Osteocyte (in vitro differentiated cells): ENCODE measurements at regions not wholly inside any gene's neighbourhood (a gene's known extent, or its start where the extent isn't known, plus 50 kb on each side); places are given as distances from the start of the nearest gene placed in this dataset.

Experiments used
- DNase-seq: peaks from one replicate; pipeline ENCODE4 v3.0.0; 2021; ENCODE audit warnings: mixed read lengths; ENCODE audit not compliant: unreplicated experiment; ENCODE audit errors: extremely low spot score
- H3K27ac Mint-ChIP-seq: one replicate; pipeline ENCODE4 v1.8.0; 2021; ENCODE audit warnings: mild to moderate bottlenecking, mixed read lengths; ENCODE audit not compliant: unreplicated experiment
- H3K27me3 Mint-ChIP-seq: one replicate; pipeline ENCODE4 v1.8.0; 2021; ENCODE audit warnings: mixed read lengths; ENCODE audit not compliant: unreplicated experiment
- H3K36me3 Mint-ChIP-seq: one replicate; pipeline ENCODE4 v1.8.0; 2021; ENCODE audit warnings: mixed read lengths; ENCODE audit not compliant: unreplicated experiment
- H3K4me1 Mint-ChIP-seq: one replicate; pipeline ENCODE4 v1.8.0; 2021; ENCODE audit warnings: mixed read lengths; ENCODE audit not compliant: unreplicated experiment
- H3K4me3 Mint-ChIP-seq: one replicate; pipeline ENCODE4 v1.8.0; 2021; ENCODE audit warnings: mild to moderate bottlenecking, moderate library complexity, mixed read lengths; ENCODE audit not compliant: unreplicated experiment
- H3K9me3 Mint-ChIP-seq: one replicate; pipeline ENCODE4 v1.8.0; 2021; ENCODE audit warnings: mixed read lengths; ENCODE audit not compliant: unreplicated experiment
- TF ChIP-seq, protein P1 (sequence below): fragments of 200-600 bp; sonication (generic); IDR thresholded peaks from 2 replicates; pipeline ENCODE4 v1.5.0; 2021; ENCODE audit warnings: antibody characterized with exemption, mild to moderate bottlenecking, moderate library complexity

GRCh38 chr3:117941756-117942155 is 1092.9 kb downstream of the IGSF11 start:
- Mint-ChIP-seq H3K27me3 (no peaks in the 10 kb centered on the region), H3K9me3 (peaks cover 5% of the 10 kb centered on the region), H3K4me3 (no peak overlapping the region), H3K4me1 (peaks cover 6% of the 10 kb centered on the region), H3K36me3 (no peaks in the 10 kb centered on the region), H3K27ac (no peak overlapping the region)
- TF ChIP-seq, protein P1, sequence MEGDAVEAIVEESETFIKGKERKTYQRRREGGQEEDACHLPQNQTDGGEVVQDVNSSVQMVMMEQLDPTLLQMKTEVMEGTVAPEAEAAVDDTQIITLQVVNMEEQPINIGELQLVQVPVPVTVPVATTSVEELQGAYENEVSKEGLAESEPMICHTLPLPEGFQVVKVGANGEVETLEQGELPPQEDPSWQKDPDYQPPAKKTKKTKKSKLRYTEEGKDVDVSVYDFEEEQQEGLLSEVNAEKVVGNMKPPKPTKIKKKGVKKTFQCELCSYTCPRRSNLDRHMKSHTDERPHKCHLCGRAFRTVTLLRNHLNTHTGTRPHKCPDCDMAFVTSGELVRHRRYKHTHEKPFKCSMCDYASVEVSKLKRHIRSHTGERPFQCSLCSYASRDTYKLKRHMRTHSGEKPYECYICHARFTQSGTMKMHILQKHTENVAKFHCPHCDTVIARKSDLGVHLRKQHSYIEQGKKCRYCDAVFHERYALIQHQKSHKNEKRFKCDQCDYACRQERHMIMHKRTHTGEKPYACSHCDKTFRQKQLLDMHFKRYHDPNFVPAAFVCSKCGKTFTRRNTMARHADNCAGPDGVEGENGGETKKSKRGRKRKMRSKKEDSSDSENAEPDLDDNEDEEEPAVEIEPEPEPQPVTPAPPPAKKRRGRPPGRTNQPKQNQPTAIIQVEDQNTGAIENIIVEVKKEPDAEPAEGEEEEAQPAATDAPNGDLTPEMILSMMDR = no peak
- DNase-seq = no peak

GRCh38 chr3:117954131-117954530 is 1080.5 kb downstream of the IGSF11 start:
- Mint-ChIP-seq H3K9me3 (peaks cover 3% of the 10 kb centered on the region), H3K27me3 (peaks cover 4% of the 10 kb centered on the region), H3K27ac (no peak overlapping the region), H3K36me3 (no peaks in the 10 kb centered on the region), H3K4me3 (no peak overlapping the region), H3K4me1 (peaks cover 2% of the 10 kb centered on the region)
- TF ChIP-seq, protein P1 = no peak
- DNase-seq = no peak

GRCh38 chr3:117955196-117955595 is 1079.5 kb downstream of the IGSF11 start:
- no peak for DNase-seq
- H3K27me3 Mint-ChIP-seq = peaks cover 9% of the 10 kb centered on the region
- TF ChIP-seq, protein P1 = no peak
- H3K27ac Mint-ChIP-seq = no peak overlapping the region
- no peaks in the 10 kb centered on the region for H3K9me3 Mint-ChIP-seq
- H3K4me3 Mint-ChIP-seq = no peak overlapping the region
- peaks cover 2% of the 10 kb centered on the region for H3K4me1 Mint-ChIP-seq
- H3K36me3 Mint-ChIP-seq = no peaks in the 10 kb centered on the region

GRCh38 chr3:117958027-117958426 is 1076.6 kb downstream of the IGSF11 start:
- Mint-ChIP-seq H3K27me3 (peaks cover 15% of the 10 kb centered on the region), H3K4me1 (peaks cover 2% of the 10 kb centered on the region), H3K36me3 (no peaks in the 10 kb centered on the region), H3K9me3 (no peaks in the 10 kb centered on the region), H3K27ac (no peak overlapping the region), H3K4me3 (no peak overlapping the region)
- TF ChIP-seq, protein P1 = no peak
- no peak for DNase-seq

DNA sequence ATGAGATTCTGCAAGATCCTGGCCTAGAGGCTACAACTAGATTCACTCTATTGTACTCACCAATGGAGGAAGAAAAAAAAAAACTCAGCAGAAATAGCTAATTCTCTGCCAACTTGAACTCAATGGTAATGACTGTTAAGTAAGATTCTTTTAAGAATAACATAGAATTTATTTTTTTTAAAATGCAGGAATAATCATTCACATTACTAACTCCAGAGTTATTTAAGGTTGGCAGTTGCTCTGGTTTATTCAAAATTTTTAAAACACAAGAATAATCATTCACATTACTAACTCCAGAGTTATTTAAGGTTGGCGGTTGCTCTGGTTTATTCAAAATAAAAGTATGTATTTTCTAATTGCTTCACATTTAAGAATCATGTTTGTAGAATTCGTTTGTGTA is 1071.9 kb downstream of the IGSF11 start:
- Mint-ChIP-seq H3K36me3 (no peaks in the 10 kb centered on the region), H3K9me3 (no peaks in the 10 kb centered on the region), H3K27ac (no peak overlapping the region), H3K27me3 (peaks cover 20% of the 10 kb centered on the region), H3K4me3 (no peak overlapping the region), H3K4me1 (no peaks in the 10 kb centered on the region)
- TF ChIP-seq, protein P1 = no peak
- DNase-seq = no peak
